ENCODE measurements at regions not wholly inside any gene's neighbourhood (a gene's known extent, or its start where the extent isn't known, plus 50 kb on each side); places are given as distances from the start of the nearest gene placed in this dataset.

GRCh38 chr7:40937879-40938278, 765.0 kb downstream of the INHBA start:
- Histone ChIP-seq H3K27ac (ENCODE audit: low read depth, low read length) (no peak overlapping the region), H3K4me1 (ENCODE audit: control insufficient read depth, insufficient read depth, low read length, unreplicated experiment) (no peaks in the 10 kb centered on the region), H3K27me3 (ENCODE audit: insufficient read depth, low read length) (no peaks in the 10 kb centered on the region), H3K36me3 (ENCODE audit: insufficient read depth, low read length) (no peaks in the 10 kb centered on the region), H2AFZ (ENCODE audit: low read length, unreplicated experiment) (no peak overlapping the region), H3K79me2 (ENCODE audit: control insufficient read depth, insufficient read depth, low read length, unreplicated experiment) (no peaks in the 10 kb centered on the region), H3K4me3 (ENCODE audit: low read depth, low read length) (no peak overlapping the region)

- H3K4me1 ChIP-seq (ENCODE audit: control insufficient read depth, insufficient read depth, low read length, unreplicated experiment) = no peaks in the 10 kb centered on the region
- H3K27me3 ChIP-seq (ENCODE audit: insufficient read depth, low read length) = no peaks in the 10 kb centered on the region
- no peaks in the 10 kb centered on the region for H3K36me3 ChIP-seq (ENCODE audit: insufficient read depth, low read length)
- H2AFZ ChIP-seq (ENCODE audit: low read length, unreplicated experiment) = no peak overlapping the region
- no peaks in the 10 kb centered on the region for H3K79me2 ChIP-seq (ENCODE audit: control insufficient read depth, insufficient read depth, low read length, unreplicated experiment)
- no peak overlapping the region for H3K4me3 ChIP-seq (ENCODE audit: low read depth, low read length)
- no peak overlapping the region for H3K27ac ChIP-seq (ENCODE audit: low read depth, low read length)
These were observed 767.5 kb downstream of the INHBA start for GRCh38 chr7:40935435-40935834.

GRCh38 chr7:40923626-40924025, 779.3 kb downstream of the INHBA start:
- Histone ChIP-seq H3K4me1 (ENCODE audit: control insufficient read depth, insufficient read depth, low read length, unreplicated experiment) (peaks cover 9% of the 10 kb centered on the region), H3K27ac (ENCODE audit: low read depth, low read length) (no peak overlapping the region), H3K36me3 (ENCODE audit: insufficient read depth, low read length) (no peaks in the 10 kb centered on the region), H3K79me2 (ENCODE audit: control insufficient read depth, insufficient read depth, low read length, unreplicated experiment) (no peaks in the 10 kb centered on the region), H3K27me3 (ENCODE audit: insufficient read depth, low read length) (no peaks in the 10 kb centered on the region), H2AFZ (ENCODE audit: low read length, unreplicated experiment) (no peak overlapping the region), H3K4me3 (ENCODE audit: low read depth, low read length) (no peak overlapping the region)

GRCh38 chr7:40922316-40922670, 780.6 kb downstream of the INHBA start:
- peaks cover 9% of the 10 kb centered on the region for H3K4me1 ChIP-seq (ENCODE audit: control insufficient read depth, insufficient read depth, low read length, unreplicated experiment)
- H3K27me3 ChIP-seq (ENCODE audit: insufficient read depth, low read length) = no peaks in the 10 kb centered on the region
- no peaks in the 10 kb centered on the region for H3K36me3 ChIP-seq (ENCODE audit: insufficient read depth, low read length)
- H3K79me2 ChIP-seq (ENCODE audit: control insufficient read depth, insufficient read depth, low read length, unreplicated experiment) = no peaks in the 10 kb centered on the region
- no peak overlapping the region for H3K4me3 ChIP-seq (ENCODE audit: low read depth, low read length)
- H2AFZ ChIP-seq (ENCODE audit: low read length, unreplicated experiment) = no peak overlapping the region
- H3K27ac ChIP-seq (ENCODE audit: low read depth, low read length) = no peak overlapping the region

- no peaks in the 10 kb centered on the region for H3K36me3 ChIP-seq (ENCODE audit: insufficient read depth, low read length)
- H3K4me3 ChIP-seq (ENCODE audit: low read depth, low read length) = no peak overlapping the region
- no peak overlapping the region for H2AFZ ChIP-seq (ENCODE audit: low read length, unreplicated experiment)
- no peak overlapping the region for H3K27ac ChIP-seq (ENCODE audit: low read depth, low read length)
- no peaks in the 10 kb centered on the region for H3K27me3 ChIP-seq (ENCODE audit: insufficient read depth, low read length)
- H3K4me1 ChIP-seq (ENCODE audit: control insufficient read depth, insufficient read depth, low read length, unreplicated experiment) = peaks cover 9% of the 10 kb centered on the region
- H3K79me2 ChIP-seq (ENCODE audit: control insufficient read depth, insufficient read depth, low read length, unreplicated experiment) = no peaks in the 10 kb centered on the region
These were observed 781.1 kb downstream of the INHBA start for GRCh38 chr7:40921589-40922315.

GRCh38 chr7:40918701-40919271, 784.0 kb downstream of the SUGCT start:
- H3K79me2 ChIP-seq (ENCODE audit: control insufficient read depth, insufficient read depth, low read length, unreplicated experiment) = no peaks in the 10 kb centered on the region
- H3K4me1 ChIP-seq (ENCODE audit: control insufficient read depth, insufficient read depth, low read length, unreplicated experiment) = peaks cover 9% of the 10 kb centered on the region
- H2AFZ ChIP-seq (ENCODE audit: low read length, unreplicated experiment) = no peak overlapping the region
- no peaks in the 10 kb centered on the region for H3K36me3 ChIP-seq (ENCODE audit: insufficient read depth, low read length)
- H3K27me3 ChIP-seq (ENCODE audit: insufficient read depth, low read length) = no peaks in the 10 kb centered on the region
- peak overlapping the region; percentile 46 for H3K27ac ChIP-seq (ENCODE audit: low read depth, low read length)
- H3K4me3 ChIP-seq (ENCODE audit: low read depth, low read length) = no peak overlapping the region

- Histone ChIP-seq H3K4me1 (ENCODE audit: control insufficient read depth, insufficient read depth, low read length, unreplicated experiment) (peaks cover 9% of the 10 kb centered on the region), H3K27ac (ENCODE audit: low read depth, low read length) (no peak overlapping the region), H3K27me3 (ENCODE audit: insufficient read depth, low read length) (no peaks in the 10 kb centered on the region), H2AFZ (ENCODE audit: low read length, unreplicated experiment) (no peak overlapping the region), H3K4me3 (ENCODE audit: low read depth, low read length) (no peak overlapping the region), H3K36me3 (ENCODE audit: insufficient read depth, low read length) (no peaks in the 10 kb centered on the region), H3K79me2 (ENCODE audit: control insufficient read depth, insufficient read depth, low read length, unreplicated experiment) (no peaks in the 10 kb centered on the region)
These were observed 782.0 kb downstream of the SUGCT start for GRCh38 chr7:40916813-40917212.

GRCh38 chr7:40915071-40915470, 780.3 kb downstream of the SUGCT start:
- Histone ChIP-seq H2AFZ (ENCODE audit: low read length, unreplicated experiment) (no peak overlapping the region), H3K27me3 (ENCODE audit: insufficient read depth, low read length) (no peaks in the 10 kb centered on the region), H3K4me3 (ENCODE audit: low read depth, low read length) (no peak overlapping the region), H3K79me2 (ENCODE audit: control insufficient read depth, insufficient read depth, low read length, unreplicated experiment) (no peaks in the 10 kb centered on the region), H3K27ac (ENCODE audit: low read depth, low read length) (no peak overlapping the region), H3K4me1 (ENCODE audit: control insufficient read depth, insufficient read depth, low read length, unreplicated experiment) (peaks cover 9% of the 10 kb centered on the region), H3K36me3 (ENCODE audit: insufficient read depth, low read length) (no peaks in the 10 kb centered on the region)
